ENCODE measurements at regions not wholly inside any gene's neighbourhood (a gene's known extent, or its start where the extent isn't known, plus 50 kb on each side); places are given as distances from the start of the nearest gene placed in this dataset.

- TF ChIP-seq, protein P1, sequence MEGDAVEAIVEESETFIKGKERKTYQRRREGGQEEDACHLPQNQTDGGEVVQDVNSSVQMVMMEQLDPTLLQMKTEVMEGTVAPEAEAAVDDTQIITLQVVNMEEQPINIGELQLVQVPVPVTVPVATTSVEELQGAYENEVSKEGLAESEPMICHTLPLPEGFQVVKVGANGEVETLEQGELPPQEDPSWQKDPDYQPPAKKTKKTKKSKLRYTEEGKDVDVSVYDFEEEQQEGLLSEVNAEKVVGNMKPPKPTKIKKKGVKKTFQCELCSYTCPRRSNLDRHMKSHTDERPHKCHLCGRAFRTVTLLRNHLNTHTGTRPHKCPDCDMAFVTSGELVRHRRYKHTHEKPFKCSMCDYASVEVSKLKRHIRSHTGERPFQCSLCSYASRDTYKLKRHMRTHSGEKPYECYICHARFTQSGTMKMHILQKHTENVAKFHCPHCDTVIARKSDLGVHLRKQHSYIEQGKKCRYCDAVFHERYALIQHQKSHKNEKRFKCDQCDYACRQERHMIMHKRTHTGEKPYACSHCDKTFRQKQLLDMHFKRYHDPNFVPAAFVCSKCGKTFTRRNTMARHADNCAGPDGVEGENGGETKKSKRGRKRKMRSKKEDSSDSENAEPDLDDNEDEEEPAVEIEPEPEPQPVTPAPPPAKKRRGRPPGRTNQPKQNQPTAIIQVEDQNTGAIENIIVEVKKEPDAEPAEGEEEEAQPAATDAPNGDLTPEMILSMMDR (conservative IDR thresholded peaks at IDR 0.05; ENCODE audit: low read depth, low read length) = no peak
- TF ChIP-seq EZH2 (IDR thresholded peaks at IDR 0.05; ENCODE audit: borderline replicate concordance, low read depth, low read length, poor library complexity, severe bottlenecking) = no peak
These were observed 261.5 kb downstream of the PARP8 start for GRCh38 chr5:50927953-50928352.
